BJ (cell line): ENCODE measurements at regions not wholly inside any gene's neighbourhood (a gene's known extent, or its start where the extent isn't known, plus 50 kb on each side); places are given as distances from the start of the nearest gene placed in this dataset.
"Not testable (repeated sequence)": the region's sequence is repeated elsewhere in the genome, so short reads cannot be mapped to it uniquely, and the experiment has no call there.

Source experiments
- CTCF ChIA-PET: fragments of 350-600 bp; formaldehyde crosslinking; extraction: SDS; loops from one replicate; lab custom pipeline; 2021; ENCODE audit warnings: antibody characterized with exemption, inconsistent platforms; lab: Yijun Ruan, JAX
- POLR2A ChIA-PET: fragments of 300-600 bp; sonication (Branson Sonifier 250); formaldehyde crosslinking; extraction: SDS; loops from one replicate; lab custom pipeline; 2021; ENCODE audit warnings: antibody characterized with exemption; lab: Charles Lee
- DNase-seq: peaks from one replicate; pipeline ENCODE4 v3.0.0-alpha.2; 2011; ENCODE audit warnings: low read depth
- H3K27me3 ChIP-seq: 2 replicates; pipeline ENCODE4 v1.6.0; 2011; ENCODE audit warnings: low read length; ENCODE audit not compliant: control insufficient read depth, insufficient read depth
- H3K36me3 ChIP-seq: 2 replicates; pipeline ENCODE4 v1.5.1; 2011; ENCODE audit warnings: low read length; ENCODE audit not compliant: control insufficient read depth, insufficient read depth
- H3K4me3 ChIP-seq: 2 replicates; pipeline ENCODE4 v1.5.1; 2011; ENCODE audit warnings: low read depth, mild to moderate bottlenecking, control low read depth, low read length
- TF ChIP-seq, protein P1 (sequence below): IDR thresholded peaks from 2 replicates; pipeline ENCODE4 v1.5.1; 2011; ENCODE audit warnings: low read depth, mild to moderate bottlenecking, control low read depth, inconsistent platforms, low read length, moderate library complexity; ENCODE audit not compliant: insufficient read depth

DNA sequence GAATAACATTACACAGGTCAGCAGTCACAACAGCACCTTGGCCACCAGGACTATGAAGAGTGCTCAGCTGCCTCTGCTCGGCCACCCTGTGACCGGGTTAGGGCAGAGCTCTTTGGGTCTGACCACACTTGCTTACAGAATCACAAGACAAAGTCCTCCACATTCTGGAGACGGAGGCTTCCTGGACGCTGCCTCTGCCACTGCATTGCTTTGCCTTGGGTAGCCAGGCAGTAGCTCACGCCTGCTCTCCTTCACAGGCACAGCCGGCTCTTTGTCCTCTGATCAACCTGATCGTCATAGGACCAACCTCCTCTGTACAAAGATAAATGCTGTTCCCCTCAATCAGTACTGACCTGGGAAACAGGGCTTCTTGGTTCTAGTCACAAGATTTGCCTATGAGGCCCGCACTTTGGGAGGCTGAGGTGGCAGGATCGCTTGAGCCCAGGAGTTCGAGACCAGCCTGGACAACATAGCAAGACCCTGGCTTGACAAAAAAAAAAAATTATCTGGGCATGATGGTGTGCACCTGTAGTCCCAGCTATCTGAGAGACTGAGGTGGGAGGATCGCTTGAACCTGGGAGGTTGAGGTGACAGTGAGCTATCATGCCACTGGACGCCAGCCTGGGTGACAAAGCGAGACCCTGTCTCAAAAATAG is 128.4 kb upstream of the IER5L start:
- no peak for DNase-seq
- Histone ChIP-seq H3K27me3 (peaks cover 5% of the 10 kb centered on the region; the same call in 1 of the 2 replicates), H3K4me3 (no peak overlapping the region), H3K36me3 (no peaks in the 10 kb centered on the region)
- POLR2A ChIA-PET: no interaction called here
- CTCF ChIA-PET: interaction anchor here (0.6 kb wide), 1 partner anchor 83 kb away, joined by 3 read pairs; no protein-coding TSS in a partner anchor
- TF ChIP-seq, protein P1, sequence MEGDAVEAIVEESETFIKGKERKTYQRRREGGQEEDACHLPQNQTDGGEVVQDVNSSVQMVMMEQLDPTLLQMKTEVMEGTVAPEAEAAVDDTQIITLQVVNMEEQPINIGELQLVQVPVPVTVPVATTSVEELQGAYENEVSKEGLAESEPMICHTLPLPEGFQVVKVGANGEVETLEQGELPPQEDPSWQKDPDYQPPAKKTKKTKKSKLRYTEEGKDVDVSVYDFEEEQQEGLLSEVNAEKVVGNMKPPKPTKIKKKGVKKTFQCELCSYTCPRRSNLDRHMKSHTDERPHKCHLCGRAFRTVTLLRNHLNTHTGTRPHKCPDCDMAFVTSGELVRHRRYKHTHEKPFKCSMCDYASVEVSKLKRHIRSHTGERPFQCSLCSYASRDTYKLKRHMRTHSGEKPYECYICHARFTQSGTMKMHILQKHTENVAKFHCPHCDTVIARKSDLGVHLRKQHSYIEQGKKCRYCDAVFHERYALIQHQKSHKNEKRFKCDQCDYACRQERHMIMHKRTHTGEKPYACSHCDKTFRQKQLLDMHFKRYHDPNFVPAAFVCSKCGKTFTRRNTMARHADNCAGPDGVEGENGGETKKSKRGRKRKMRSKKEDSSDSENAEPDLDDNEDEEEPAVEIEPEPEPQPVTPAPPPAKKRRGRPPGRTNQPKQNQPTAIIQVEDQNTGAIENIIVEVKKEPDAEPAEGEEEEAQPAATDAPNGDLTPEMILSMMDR: no peak

DNA sequence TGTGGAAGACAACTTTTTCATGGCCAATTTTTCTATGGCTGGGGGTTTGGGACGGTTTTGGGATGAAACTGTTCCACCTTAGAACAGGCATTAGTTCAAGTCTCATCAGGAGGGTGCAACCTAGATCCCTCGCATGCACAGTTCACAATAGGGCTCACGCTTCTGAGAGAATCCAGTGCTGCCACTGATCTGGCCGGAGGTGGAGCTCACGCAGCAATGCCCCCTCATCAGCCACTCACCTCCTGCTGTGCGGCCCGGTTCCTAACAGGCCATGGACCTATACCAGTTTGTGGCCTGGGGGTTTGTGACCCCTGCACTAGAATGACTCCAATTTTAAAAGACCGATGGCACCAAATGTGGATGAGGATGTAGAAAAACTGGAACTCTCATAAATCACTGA is 127.2 kb upstream of the IER5L start:
- ChIA-PET CTCF (interaction anchor here (0.8 kb wide), 1 partner anchor 188 kb away, joined by 3 read pairs; no protein-coding TSS in a partner anchor), POLR2A (no interaction called here)
- no peaks in the 10 kb centered on the region for H3K36me3 ChIP-seq
- no peak overlapping the region for H3K4me3 ChIP-seq
- no peak for DNase-seq
- TF ChIP-seq, protein P1: no peak
- H3K27me3 ChIP-seq: peaks cover 5% of the 10 kb centered on the region; the same call in 1 of the 2 replicates

DNA sequence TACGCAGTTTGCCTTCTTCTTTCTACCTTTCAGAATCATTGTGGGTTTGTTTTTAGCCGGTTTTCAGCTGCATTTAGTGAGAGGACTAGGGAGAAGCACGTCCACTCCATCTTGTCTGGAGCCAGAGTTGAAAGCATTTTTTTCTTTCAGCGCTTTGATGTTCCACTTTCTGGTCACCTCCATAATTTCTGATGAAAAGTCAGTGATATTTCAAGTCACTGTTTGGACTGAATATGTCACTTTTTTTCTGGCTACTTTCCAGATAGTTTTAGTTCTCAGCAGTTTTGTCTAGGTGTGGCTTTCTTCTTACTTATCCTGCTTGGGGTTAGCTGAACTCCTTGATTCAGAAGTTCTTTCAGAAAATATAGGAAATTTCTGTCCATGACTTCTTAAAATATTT is 123.9 kb upstream of the IER5L start:
- CTCF ChIA-PET: no interaction called here
- no peaks in the 10 kb centered on the region for H3K36me3 ChIP-seq
- no peak overlapping the region for H3K4me3 ChIP-seq
- POLR2A ChIA-PET: no interaction called here
- peaks cover 4% of the 10 kb centered on the region; the same call in 1 of the 2 replicates for H3K27me3 ChIP-seq
- TF ChIP-seq, protein P1: no peak
- DNase-seq: no peak

DNA sequence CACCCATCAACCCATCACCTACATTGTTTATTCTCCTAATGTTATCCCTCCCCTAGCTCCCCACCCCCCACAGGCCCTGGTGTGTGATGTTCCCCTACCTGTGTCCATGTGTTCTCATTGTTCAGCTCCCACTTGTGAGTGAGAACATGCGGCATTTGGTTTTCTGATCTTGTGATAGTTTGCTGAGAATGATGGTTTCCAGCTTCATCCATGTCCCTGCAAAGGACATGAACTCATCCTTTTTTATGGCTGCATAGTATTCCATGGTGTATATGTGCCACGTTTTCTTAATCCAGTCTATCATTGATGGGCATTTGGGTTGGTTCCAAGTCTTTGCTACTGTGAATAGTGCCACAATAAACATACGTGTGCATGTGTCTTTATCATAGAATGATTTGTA is 118.1 kb upstream of the IER5L start:
- H3K4me3 ChIP-seq, POLR2A ChIA-PET, CTCF ChIA-PET, H3K27me3 ChIP-seq, DNase-seq, H3K36me3 ChIP-seq: not testable (repeated sequence)

DNA sequence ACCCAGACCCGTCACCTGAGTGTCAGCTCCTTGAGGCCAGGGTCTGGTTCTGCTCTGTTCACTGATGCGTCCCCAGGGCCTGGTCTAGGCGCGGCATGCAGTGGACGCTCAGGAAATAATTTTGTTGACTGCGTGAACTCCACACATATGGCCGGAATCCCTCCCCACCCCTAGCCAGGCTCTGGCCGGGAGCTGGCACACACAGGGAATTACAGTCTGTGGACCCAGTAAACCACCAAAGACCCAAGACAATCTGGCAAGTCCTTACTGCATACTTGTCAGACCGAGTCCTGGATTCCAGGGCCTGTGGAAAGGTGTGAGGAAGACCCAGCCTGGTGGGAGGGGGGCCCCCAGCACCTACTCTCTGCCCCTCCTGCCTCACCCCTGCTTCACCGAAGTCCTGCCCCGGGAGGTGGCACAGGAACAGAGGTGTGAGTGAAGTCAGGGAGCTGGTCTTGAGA is 113.0 kb upstream of the IER5L start:
- DNase-seq: no peak
- Histone ChIP-seq H3K27me3 (peaks cover 1% of the 10 kb centered on the region; the same call in 1 of the 2 replicates), H3K36me3 (no peaks in the 10 kb centered on the region), H3K4me3 (no peak overlapping the region)
- ChIA-PET CTCF (no interaction called here), POLR2A (no interaction called here)
- TF ChIP-seq, protein P1: no peak

DNA sequence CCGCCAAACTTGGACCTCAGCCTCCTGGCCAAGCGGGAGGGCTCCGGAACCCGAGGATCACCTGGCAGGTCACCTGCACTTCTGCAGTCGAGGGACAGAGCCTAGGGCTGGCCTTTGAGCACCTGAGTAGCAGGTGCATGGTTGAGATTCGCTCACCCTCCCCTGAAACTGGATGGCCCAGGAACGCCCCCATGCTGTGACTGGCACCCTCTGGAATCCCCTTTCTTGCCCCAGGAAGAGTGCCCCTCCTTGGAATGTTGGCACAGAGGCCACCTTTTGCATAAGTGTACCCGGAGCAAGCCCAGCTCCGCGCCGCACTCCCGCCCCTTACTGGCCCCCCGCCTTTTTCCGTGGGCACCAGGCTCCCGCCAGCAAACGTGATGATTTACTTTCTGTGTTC is 112.5 kb upstream of the IER5L start:
- TF ChIP-seq, protein P1: no peak
- Histone ChIP-seq H3K27me3 (peaks cover 1% of the 10 kb centered on the region; the same call in 1 of the 2 replicates), H3K4me3 (no peak overlapping the region), H3K36me3 (no peaks in the 10 kb centered on the region)
- ChIA-PET CTCF (no interaction called here), POLR2A (no interaction called here)
- DNase-seq: no peak
